IMR-90 (cell line): ENCODE measurements at regions not wholly inside any gene's neighbourhood (a gene's known extent, or its start where the extent isn't known, plus 50 kb on each side); places are given as distances from the start of the nearest gene placed in this dataset.

Experiments used
- CTCF ChIP-seq: conservative IDR thresholded peaks from 2 replicates; pipeline ENCODE4 v1.5.1; 2012; ENCODE audit warnings: mild to moderate bottlenecking, low read depth, low read length, improper control_type of control experiment
- POLR2A ChIP-seq: IDR thresholded peaks from 2 replicates; pipeline ENCODE4 v1.6.1; 2012; ENCODE audit warnings: mild to moderate bottlenecking, low read depth, low read length
- SMC3 ChIP-seq: fragments of 150-350 bp; IDR thresholded peaks from 2 replicates; pipeline ENCODE4 v1.6.1; 2016; ENCODE audit warnings: low read depth, mild to moderate bottlenecking, antibody characterized with exemption, low read length, moderate library complexity

GRCh38 chr6:67165606-67166005 lies 1458.6 kb upstream of the EYS start:
- TF ChIP-seq POLR2A = no peak
- TF ChIP-seq CTCF = no peak
- no peak for TF ChIP-seq SMC3
